Stimulated activated CD8-positive, alpha-beta memory T cell treated with anti-CD3 and anti-CD28 coated beads, Interleukin-4, amount 100 ng/mL, for 24 hours (primary cell): ENCODE measurements at regions not wholly inside any gene's neighbourhood (a gene's known extent, or its start where the extent isn't known, plus 50 kb on each side); places are given as distances from the start of the nearest gene placed in this dataset.

ENCODE experiments used
- DNase-seq: peaks from one replicate; pipeline ENCODE4 v3.0.0-alpha.2; 2020; ENCODE audit warnings: low read depth

- DNase-seq, result no peak
These were observed 105.4 kb upstream of the ZMIZ1 start for GRCh38 chr10:78963074-78964034.

GRCh38 chr10:78964274-78964951 is 104.4 kb upstream of the ZMIZ1 start:
- no peak for DNase-seq

GRCh38 chr10:78964952-78965633 is 103.7 kb upstream of the ZMIZ1 start:
- DNase-seq, result no peak

GRCh38 chr10:78966182-78966787 is 102.5 kb upstream of the ZMIZ1 start:
- no peak for DNase-seq

GRCh38 chr10:78966844-78967488 is 101.8 kb upstream of the ZMIZ1 start:
- no peak for DNase-seq

- no peak for DNase-seq
These were observed 100.3 kb upstream of the ZMIZ1 start for GRCh38 chr10:78968300-78968942.

- no peak for DNase-seq
These were observed 99.8 kb upstream of the ZMIZ1 start for GRCh38 chr10:78968943-78969342.

GRCh38 chr10:78969719-78970118 is 99.0 kb upstream of the ZMIZ1 start:
- DNase-seq, result no peak

GRCh38 chr10:78970261-78970660 is 98.5 kb upstream of the ZMIZ1 start:
- no peak for DNase-seq

- DNase-seq, result no peak
These were observed 97.6 kb upstream of the ZMIZ1 start for GRCh38 chr10:78971094-78971682.

- DNase-seq, result no peak
These were observed 96.4 kb upstream of the ZMIZ1 start for GRCh38 chr10:78972160-78972946.

- DNase-seq, result peak; percentile 63
These were observed 95.5 kb upstream of the ZMIZ1 start for GRCh38 chr10:78972947-78973900.

- DNase-seq, result no peak
These were observed 94.7 kb upstream of the ZMIZ1 start for GRCh38 chr10:78973901-78974616.

- DNase-seq, result peak; percentile 55
These were observed 94.0 kb upstream of the ZMIZ1 start for GRCh38 chr10:78974617-78975317.

GRCh38 chr10:78975926-78976325 is 92.8 kb upstream of the ZMIZ1 start:
- DNase-seq, result no peak

GRCh38 chr10:78976825-78977755 is 91.7 kb upstream of the ZMIZ1 start:
- no peak for DNase-seq
